Calu3 (cell line): ENCODE measurements at regions not wholly inside any gene's neighbourhood (a gene's known extent, or its start where the extent isn't known, plus 50 kb on each side); places are given as distances from the start of the nearest gene placed in this dataset.

Experiments
- BruUV-seq: library from RNA; stranded (reverse); fragments of 400-500 nt; replicated peaks from 2 replicates; lab custom pipeline; 2021; lab: Mats Ljungman, UMichigan
- CTCF ChIA-PET: fragments of 300-600 bp; sonication (Branson Sonifier 250); formaldehyde crosslinking; loops from one replicate; lab custom pipeline; 2022; ENCODE audit warnings: antibody characterized with exemption; lab: Charles Lee
- DNase-seq: peaks from one replicate; pipeline ENCODE4 v3.0.0; 2022
- H3K27ac Mint-ChIP-seq: one replicate; pipeline ENCODE4 v1.8.0; 2022; ENCODE audit warnings: mixed read lengths; ENCODE audit not compliant: unreplicated experiment
- H3K27me3 Mint-ChIP-seq: one replicate; pipeline ENCODE4 v1.8.0; 2022; ENCODE audit warnings: mixed read lengths; ENCODE audit not compliant: unreplicated experiment
- H3K36me3 Mint-ChIP-seq: one replicate; pipeline ENCODE4 v1.8.0; 2022; ENCODE audit warnings: mild to moderate bottlenecking, moderate library complexity, mixed read lengths; ENCODE audit not compliant: insufficient read depth, unreplicated experiment
- H3K4me1 Mint-ChIP-seq: one replicate; pipeline ENCODE4 v1.8.0; 2022; ENCODE audit warnings: mild to moderate bottlenecking, low read depth, mixed read lengths; ENCODE audit not compliant: unreplicated experiment
- H3K4me3 Mint-ChIP-seq: one replicate; pipeline ENCODE4 v1.8.0; 2022; ENCODE audit warnings: mild to moderate bottlenecking, low read depth, moderate library complexity, mixed read lengths; ENCODE audit not compliant: unreplicated experiment
- H3K9me3 Mint-ChIP-seq: one replicate; pipeline ENCODE4 v1.8.0; 2022; ENCODE audit warnings: low read depth, mixed read lengths; ENCODE audit not compliant: unreplicated experiment
- CTCF ChIP-seq: fragments of 200-600 bp; IDR thresholded peaks from one replicate; pipeline ENCODE4 v1.8.0; 2022; ENCODE audit warnings: antibody characterized with exemption; ENCODE audit not compliant: unreplicated experiment
- intact Hi-C: fragments of 100-400 bp; cut with micrococcal nuclease; formaldehyde crosslinking; loops from one replicate; pipeline ENCODE4 v1.10.0; 2022; ENCODE audit not compliant: unreplicated experiment

- Mint-ChIP-seq H3K4me1 (no peaks in the 10 kb centered on the region), H3K36me3 (no peaks in the 10 kb centered on the region), H3K27me3 (no peaks in the 10 kb centered on the region), H3K9me3 (no peaks in the 10 kb centered on the region), H3K27ac (no peak overlapping the region), H3K4me3 (no peak overlapping the region)
- BruUV-seq = no TSS peak
- no peak for TF ChIP-seq CTCF
- intact Hi-C loops = no loop called here
- DNase-seq = no peak
- CTCF ChIA-PET = no interaction called here
Measured at GRCh38 chr4:110860125-110860524, 237.2 kb upstream of the PITX2 start.

- intact Hi-C loops = no loop called here
- CTCF ChIA-PET = no interaction called here
- DNase-seq = no peak
- no peak for TF ChIP-seq CTCF
- Mint-ChIP-seq H3K27me3 (no peaks in the 10 kb centered on the region), H3K36me3 (no peaks in the 10 kb centered on the region), H3K4me1 (no peaks in the 10 kb centered on the region), H3K4me3 (no peak overlapping the region), H3K27ac (no peak overlapping the region), H3K9me3 (no peaks in the 10 kb centered on the region)
- BruUV-seq = no TSS peak
Measured at GRCh38 chr4:110860901-110861300, 238.0 kb upstream of the PITX2 start.

GRCh38 chr4:110865611-110866259, 242.9 kb upstream of the PITX2 start:
- Mint-ChIP-seq H3K9me3 (no peaks in the 10 kb centered on the region), H3K4me3 (no peak overlapping the region), H3K27ac (no peak overlapping the region), H3K36me3 (no peaks in the 10 kb centered on the region), H3K27me3 (no peaks in the 10 kb centered on the region), H3K4me1 (peaks cover 25% of the 10 kb centered on the region)
- DNase-seq = no peak
- TF ChIP-seq CTCF = no peak
- BruUV-seq = no TSS peak
- intact Hi-C loops = no loop called here
- CTCF ChIA-PET = no interaction called here

- Mint-ChIP-seq H3K36me3 (no peaks in the 10 kb centered on the region), H3K4me3 (no peak overlapping the region), H3K27ac (no peak overlapping the region), H3K4me1 (peaks cover 25% of the 10 kb centered on the region), H3K27me3 (no peaks in the 10 kb centered on the region), H3K9me3 (no peaks in the 10 kb centered on the region)
- CTCF ChIA-PET = no interaction called here
- DNase-seq = no peak
- TF ChIP-seq CTCF = no peak
- intact Hi-C loops = no loop called here
- BruUV-seq = no TSS peak
Measured at GRCh38 chr4:110867251-110867960, 244.5 kb upstream of the PITX2 start.
